Mononuclear cell (primary cell): ENCODE measurements at regions not wholly inside any gene's neighbourhood (a gene's known extent, or its start where the extent isn't known, plus 50 kb on each side); places are given as distances from the start of the nearest gene placed in this dataset.
"Not testable (repeated sequence)": the region's sequence is repeated elsewhere in the genome, so short reads cannot be mapped to it uniquely, and the experiment has no call there.

Experiments
- H3K27me3 ChIP-seq: 2 replicates; pipeline ENCODE4 v1.6.0; 2011; ENCODE audit warnings: low read length, control low read depth; ENCODE audit not compliant: insufficient read depth
- H3K4me1 ChIP-seq: 2 replicates; pipeline ENCODE4 v1.5.1; 2011; ENCODE audit warnings: mild to moderate bottlenecking, low read length, control low read depth; ENCODE audit not compliant: insufficient read depth
- H3K4me3 ChIP-seq: 2 replicates; pipeline ENCODE4 v1.5.1; 2011; ENCODE audit warnings: mild to moderate bottlenecking, low read length, moderate library complexity
- H3K9me3 ChIP-seq: 2 replicates; pipeline ENCODE4 v1.5.1; 2011; ENCODE audit warnings: low read depth, mild to moderate bottlenecking, control low read depth, low read length

GRCh38 chr21:35511696-35512162, 462.6 kb upstream of the RUNX1 start:
- Histone ChIP-seq H3K4me1 (peaks cover 26% of the 10 kb centered on the region), H3K9me3 (no peaks in the 10 kb centered on the region), H3K4me3 (no peak overlapping the region), H3K27me3 (no peaks in the 10 kb centered on the region)

GRCh38 chr21:35510957-35511695, 462.0 kb upstream of the RUNX1 start:
- no peak overlapping the region for H3K4me3 ChIP-seq
- no peaks in the 10 kb centered on the region for H3K9me3 ChIP-seq
- H3K4me1 ChIP-seq = peaks cover 26% of the 10 kb centered on the region
- no peaks in the 10 kb centered on the region for H3K27me3 ChIP-seq

- Histone ChIP-seq H3K9me3 (no peaks in the 10 kb centered on the region), H3K4me3 (no peak overlapping the region), H3K27me3 (no peaks in the 10 kb centered on the region), H3K4me1 (peaks cover 26% of the 10 kb centered on the region)
These were observed 461.2 kb upstream of the RUNX1 start for GRCh38 chr21:35510294-35510693.

- Histone ChIP-seq H3K27me3 (no peaks in the 10 kb centered on the region), H3K4me1 (peaks cover 36% of the 10 kb centered on the region), H3K4me3 (no peak overlapping the region), H3K9me3 (no peaks in the 10 kb centered on the region)
These were observed 460.1 kb upstream of the RUNX1 start for GRCh38 chr21:35509001-35509704.

- H3K27me3 ChIP-seq = no peaks in the 10 kb centered on the region
- H3K9me3 ChIP-seq = no peaks in the 10 kb centered on the region
- H3K4me1 ChIP-seq = peaks cover 44% of the 10 kb centered on the region
- no peak overlapping the region for H3K4me3 ChIP-seq
These were observed 459.2 kb upstream of the RUNX1 start for GRCh38 chr21:35508139-35508888.

- H3K27me3 ChIP-seq = no peaks in the 10 kb centered on the region
- peaks cover 44% of the 10 kb centered on the region for H3K4me1 ChIP-seq
- no peak overlapping the region for H3K4me3 ChIP-seq
- H3K9me3 ChIP-seq = no peaks in the 10 kb centered on the region
These were observed 458.2 kb upstream of the RUNX1 start for GRCh38 chr21:35507181-35507759.

- no peak overlapping the region for H3K4me3 ChIP-seq
- H3K9me3 ChIP-seq = no peaks in the 10 kb centered on the region
- H3K27me3 ChIP-seq = no peaks in the 10 kb centered on the region
- peaks cover 44% of the 10 kb centered on the region for H3K4me1 ChIP-seq
These were observed 457.7 kb upstream of the RUNX1 start for GRCh38 chr21:35506771-35507170.

GRCh38 chr21:35506352-35506751, 457.2 kb upstream of the RUNX1 start:
- H3K27me3 ChIP-seq = no peaks in the 10 kb centered on the region
- H3K9me3 ChIP-seq = no peaks in the 10 kb centered on the region
- H3K4me3 ChIP-seq = no peak overlapping the region
- H3K4me1 ChIP-seq = peaks cover 44% of the 10 kb centered on the region

- Histone ChIP-seq H3K4me1 (peaks cover 36% of the 10 kb centered on the region), H3K27me3 (no peaks in the 10 kb centered on the region), H3K4me3 (no peak overlapping the region), H3K9me3 (no peaks in the 10 kb centered on the region)
These were observed 455.9 kb upstream of the RUNX1 start for GRCh38 chr21:35504951-35505466.

- no peaks in the 10 kb centered on the region for H3K27me3 ChIP-seq
- no peaks in the 10 kb centered on the region for H3K9me3 ChIP-seq
- H3K4me1 ChIP-seq = peaks cover 30% of the 10 kb centered on the region
- no peak overlapping the region for H3K4me3 ChIP-seq
These were observed 455.2 kb upstream of the RUNX1 start for GRCh38 chr21:35504277-35504676.

- H3K4me3 ChIP-seq = no peak overlapping the region
- H3K4me1 ChIP-seq = peaks cover 24% of the 10 kb centered on the region
- H3K9me3 ChIP-seq = no peaks in the 10 kb centered on the region
- H3K27me3 ChIP-seq = no peaks in the 10 kb centered on the region
These were observed 454.6 kb upstream of the RUNX1 start for GRCh38 chr21:35503671-35504070.

- Histone ChIP-seq H3K9me3 (no peaks in the 10 kb centered on the region), H3K27me3 (no peaks in the 10 kb centered on the region), H3K4me3 (no peak overlapping the region)
These were observed 453.7 kb upstream of the RUNX1 start for GRCh38 chr21:35502821-35503220.

GRCh38 chr21:35497522-35497921, 448.4 kb upstream of the RUNX1 start:
- not testable (repeated sequence) for H3K27me3 ChIP-seq, H3K4me1 ChIP-seq, H3K9me3 ChIP-seq, H3K4me3 ChIP-seq

More at GRCh38 chr21:35502821-35503220, 453.7 kb upstream of the RUNX1 start:
- H3K4me1 ChIP-seq = peaks cover 17% of the 10 kb centered on the region

- H3K4me1 ChIP-seq = peaks cover 15% of the 10 kb centered on the region
- H3K27me3 ChIP-seq = no peaks in the 10 kb centered on the region
- H3K9me3 ChIP-seq = no peaks in the 10 kb centered on the region
- no peak overlapping the region for H3K4me3 ChIP-seq
These were observed 443.0 kb upstream of the RUNX1 start for GRCh38 chr21:35491920-35492678.
